GM12872 (cell line): ENCODE measurements at regions not wholly inside any gene's neighbourhood (a gene's known extent, or its start where the extent isn't known, plus 50 kb on each side); places are given as distances from the start of the nearest gene placed in this dataset.
A peak's percentile ranks its signal among the peaks of the same experiment; 100 is the strongest.

ENCODE experiments used
- CTCF ChIP-seq: IDR thresholded peaks from 3 replicates; pipeline ENCODE4 v1.5.1; 2011; ENCODE audit warnings: low read depth, mild to moderate bottlenecking, low read length, moderate library complexity; ENCODE audit not compliant: insufficient read depth

- peak; percentile 28; the same call in 1 of the 3 replicates for TF ChIP-seq CTCF
Measured at GRCh38 chr9:7592321-7593316, 207.0 kb downstream of the DMAC1 start.

- no peak for TF ChIP-seq CTCF
Measured at GRCh38 chr9:7591501-7591900, 208.1 kb downstream of the DMAC1 start.

- TF ChIP-seq CTCF, result no peak
Measured at GRCh38 chr9:7580568-7580967, 219.0 kb downstream of the DMAC1 start.

GRCh38 chr9:7579351-7579750, 220.2 kb downstream of the DMAC1 start:
- TF ChIP-seq CTCF, result no peak

- no peak for TF ChIP-seq CTCF
Measured at GRCh38 chr9:7578951-7579350, 220.6 kb downstream of the DMAC1 start.

- TF ChIP-seq CTCF, result peak; percentile 86
Measured at GRCh38 chr9:7570107-7570720, 229.4 kb downstream of the DMAC1 start.

- no peak for TF ChIP-seq CTCF
Measured at GRCh38 chr9:7567687-7568086, 231.9 kb downstream of the DMAC1 start.
